Stomach (tissue), 8 donors: ENCODE measurements at regions not wholly inside any gene's neighbourhood (a gene's known extent, or its start where the extent isn't known, plus 50 kb on each side); places are given as distances from the start of the nearest gene placed in this dataset.

Experiments
- DNase-seq, 2 donors: peaks; one replicate each; pipeline versions ENCODE4 v3.0.0 to v3.0.0-alpha.2; 2013 to 2019
- H3K27ac ChIP-seq, 5 donors: fragments of 200-600 bp in 4 of 5; sonication (generic) in 4 of 5; one replicate each; pipeline ENCODE4 v1.5.1; 2013 to 2019; ENCODE audit warnings: mild to moderate bottlenecking in 1 of 5, moderate library complexity in 1 of 5
- H3K27me3 ChIP-seq, 3 donors: fragments of 200-600 bp; sonication (generic); one replicate each; pipeline ENCODE4 v1.5.1; 2017 to 2019; ENCODE audit warnings: mixed run types in 1 of 3
- H3K36me3 ChIP-seq, 4 donors: fragments of 200-600 bp; sonication (generic); 1 replicate in 3 of 4; 2 replicates in 1 of 4; pipeline ENCODE4 v1.5.1; 2016 to 2019
- H3K4me1 ChIP-seq, 4 donors: fragments of 200-600 bp; sonication (generic); one replicate each; pipeline ENCODE4 v1.5.1; 2016 to 2019
- H3K4me3 ChIP-seq, 4 donors: fragments of 200-600 bp; sonication (generic) in 3 of 4; one replicate each; pipeline ENCODE4 v1.5.1; 2016 to 2019; ENCODE audit warnings: mild to moderate bottlenecking in 1 of 4
- H3K9me3 ChIP-seq, 4 donors: fragments of 200-600 bp; sonication (generic); one replicate each; pipeline ENCODE4 v1.5.1; 2016 to 2019
- EP300 ChIP-seq: sonication (generic); formaldehyde crosslinking; IDR thresholded peaks from one replicate; pipeline ENCODE4 v1.6.1; 2017; ENCODE audit warnings: antibody characterized with exemption
- POLR2A ChIP-seq, 4 donors: fragments of 450-650 bp; IDR thresholded peaks; one replicate each; pipeline ENCODE4 v1.6.1; 2016; ENCODE audit warnings: antibody characterized with exemption in 4 of 4, control low read depth in 2 of 4, mild to moderate bottlenecking in 1 of 4, moderate library complexity in 1 of 4
- POLR2AphosphoS5 ChIP-seq, 3 donors: sonication (generic); formaldehyde crosslinking; IDR thresholded peaks; one replicate each; pipeline ENCODE4 v1.6.1; 2016; ENCODE audit warnings: antibody characterized with exemption in 3 of 3
- WGBS, 5 donors: extraction: QIAGEN DNeasy Blood & Tissue Kit in 3 of 5; methylation state at CpG; one replicate each; pipeline versions ENCODE4 v1.1.5 to v1.1.7; 2013 to 2018; 5-methylcytosine and 5-hydroxymethylcytosine counted together
- intact Hi-C: fragments of 100-400 bp; cut with DNase I; formaldehyde crosslinking; loops from one replicate; pipeline ENCODE4 v1.15.1; 2023; ENCODE audit warnings: low total_unique reads
- TF ChIP-seq, protein P1 (sequence below), 7 experiments: fragments of 450-650 bp in 4 of 7; fragments of 200-600 bp in 3 of 7; sonication (generic) in 3 of 7; IDR thresholded peaks; one replicate each; pipeline ENCODE4 v1.5.1; 2016 to 2019; ENCODE audit warnings: antibody characterized with exemption in 7 of 7, control low read depth in 2 of 7, mild to moderate bottlenecking in 1 of 7
- donor health status: healthy with polysubstance abuse.
- donor health status: Bipolar disorder and iron deficiency.
- donor health status: healthy.

DNA sequence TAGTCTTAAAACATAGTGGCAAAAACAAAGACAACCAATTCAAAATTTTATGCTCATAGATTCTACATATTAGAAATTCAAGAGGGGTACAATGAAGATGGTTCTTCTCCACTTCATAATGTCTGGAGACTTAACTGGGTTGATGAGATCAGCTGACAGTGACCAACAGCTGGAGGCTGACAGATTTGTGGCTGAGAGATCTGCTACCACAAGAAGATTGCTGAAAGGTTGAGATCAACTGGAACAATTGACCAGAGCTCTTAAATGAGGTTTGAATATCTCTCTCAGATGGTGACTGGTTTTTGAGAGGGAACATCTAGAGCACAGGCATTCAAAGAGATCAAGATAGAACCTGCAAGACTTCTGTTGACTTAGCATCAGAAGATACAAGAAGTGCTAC lies 254.1 kb upstream of the ARPP21 start:
- DNase-seq, result no peak
- Histone ChIP-seq H3K36me3 (no peaks in the 10 kb centered on the region), H3K4me1 (no peaks in the 10 kb centered on the region), H3K27me3 (no peaks in the 10 kb centered on the region), H3K27ac (no peak overlapping the region), H3K9me3 (no peaks in the 10 kb centered on the region), H3K4me3 (no peak overlapping the region)
- TF ChIP-seq EP300 (no peak), POLR2A (IDR thresholded peaks at IDR 0.05) (no peak), POLR2AphosphoS5 (IDR thresholded peaks at IDR 0.05) (no peak)
- TF ChIP-seq, protein P1, sequence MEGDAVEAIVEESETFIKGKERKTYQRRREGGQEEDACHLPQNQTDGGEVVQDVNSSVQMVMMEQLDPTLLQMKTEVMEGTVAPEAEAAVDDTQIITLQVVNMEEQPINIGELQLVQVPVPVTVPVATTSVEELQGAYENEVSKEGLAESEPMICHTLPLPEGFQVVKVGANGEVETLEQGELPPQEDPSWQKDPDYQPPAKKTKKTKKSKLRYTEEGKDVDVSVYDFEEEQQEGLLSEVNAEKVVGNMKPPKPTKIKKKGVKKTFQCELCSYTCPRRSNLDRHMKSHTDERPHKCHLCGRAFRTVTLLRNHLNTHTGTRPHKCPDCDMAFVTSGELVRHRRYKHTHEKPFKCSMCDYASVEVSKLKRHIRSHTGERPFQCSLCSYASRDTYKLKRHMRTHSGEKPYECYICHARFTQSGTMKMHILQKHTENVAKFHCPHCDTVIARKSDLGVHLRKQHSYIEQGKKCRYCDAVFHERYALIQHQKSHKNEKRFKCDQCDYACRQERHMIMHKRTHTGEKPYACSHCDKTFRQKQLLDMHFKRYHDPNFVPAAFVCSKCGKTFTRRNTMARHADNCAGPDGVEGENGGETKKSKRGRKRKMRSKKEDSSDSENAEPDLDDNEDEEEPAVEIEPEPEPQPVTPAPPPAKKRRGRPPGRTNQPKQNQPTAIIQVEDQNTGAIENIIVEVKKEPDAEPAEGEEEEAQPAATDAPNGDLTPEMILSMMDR (IDR thresholded peaks at IDR 0.05), result no peak
- intact Hi-C loops, result no loop called here

DNA sequence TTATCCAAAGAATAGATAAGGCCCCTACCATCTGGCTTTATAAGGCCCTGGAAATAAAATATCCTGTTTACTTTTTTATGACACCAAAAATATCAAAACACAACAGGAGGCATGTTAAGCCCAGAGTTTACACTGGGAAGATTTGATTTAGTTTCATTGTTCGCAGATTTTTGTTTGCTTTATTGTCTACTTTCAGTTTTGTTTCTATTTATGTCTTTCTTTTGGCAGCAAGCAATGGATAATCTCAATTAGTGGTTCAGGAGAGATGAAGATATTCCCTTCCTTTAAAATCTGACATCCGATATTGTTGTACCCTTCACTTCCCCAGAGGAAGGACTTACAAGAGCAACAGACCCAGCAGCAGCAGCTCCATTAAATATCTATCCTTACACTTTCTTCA lies 249.4 kb upstream of the ARPP21 start:
- no peak for DNase-seq
- intact Hi-C loops, result no loop called here
- 31 to 43% (median 40%) methylated on average over 2 of the region's 2 CpGs for WGBS, 5 donors

DNA sequence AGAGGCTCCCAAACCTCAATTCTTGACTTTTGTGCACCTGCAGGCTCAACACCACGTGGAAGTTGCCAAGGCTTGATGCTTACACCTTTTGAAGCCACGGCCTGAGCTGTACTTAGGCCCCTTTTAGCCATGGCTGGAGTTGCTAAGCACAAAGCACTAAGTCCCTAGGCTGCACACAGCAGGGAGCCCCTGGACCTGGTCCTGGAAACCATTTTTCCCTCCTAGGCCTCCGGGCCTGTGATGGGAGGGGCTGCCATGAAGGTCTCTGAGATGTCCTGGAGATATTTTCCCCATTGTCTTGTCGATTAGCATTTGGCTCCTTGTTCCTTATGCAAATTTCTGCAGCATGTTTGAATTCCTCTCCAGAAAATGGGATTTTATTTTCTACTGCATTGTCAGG lies 247.1 kb upstream of the ARPP21 start:
- TF ChIP-seq POLR2AphosphoS5 (IDR thresholded peaks at IDR 0.05) (no peak), POLR2A (IDR thresholded peaks at IDR 0.05) (no peak), EP300 (no peak)
- TF ChIP-seq, protein P1 (IDR thresholded peaks at IDR 0.05), result no peak
- H3K27ac ChIP-seq, result no peak overlapping the region
- no peaks in the 10 kb centered on the region for H3K36me3 ChIP-seq
- H3K9me3 ChIP-seq, result peaks cover 0 to 24% (median 21%) of the 10 kb centered on the region in 4 donors
- H3K4me1 ChIP-seq, result no peaks in the 10 kb centered on the region
- no peaks in the 10 kb centered on the region for H3K27me3 ChIP-seq
- H3K4me3 ChIP-seq, result no peak overlapping the region
- intact Hi-C loops, result no loop called here
- DNase-seq, result no peak
- WGBS, 5 donors, result 34 to 48% (median 40%) methylated on average over 4 of the region's 4 CpGs

More for the DNA sequence above, 249.4 kb upstream of the ARPP21 start:
- Histone ChIP-seq H3K27ac (no peak overlapping the region), H3K4me1 (no peaks in the 10 kb centered on the region), H3K36me3 (no peaks in the 10 kb centered on the region), H3K27me3 (no peaks in the 10 kb centered on the region), H3K4me3 (no peak overlapping the region), H3K9me3 (peaks cover 0 to 24% (median 21%) of the 10 kb centered on the region in 4 donors)
- TF ChIP-seq POLR2AphosphoS5 (IDR thresholded peaks at IDR 0.05) (no peak), EP300 (no peak), POLR2A (IDR thresholded peaks at IDR 0.05) (no peak)
- TF ChIP-seq, protein P1 (IDR thresholded peaks at IDR 0.05), result no peak

DNA sequence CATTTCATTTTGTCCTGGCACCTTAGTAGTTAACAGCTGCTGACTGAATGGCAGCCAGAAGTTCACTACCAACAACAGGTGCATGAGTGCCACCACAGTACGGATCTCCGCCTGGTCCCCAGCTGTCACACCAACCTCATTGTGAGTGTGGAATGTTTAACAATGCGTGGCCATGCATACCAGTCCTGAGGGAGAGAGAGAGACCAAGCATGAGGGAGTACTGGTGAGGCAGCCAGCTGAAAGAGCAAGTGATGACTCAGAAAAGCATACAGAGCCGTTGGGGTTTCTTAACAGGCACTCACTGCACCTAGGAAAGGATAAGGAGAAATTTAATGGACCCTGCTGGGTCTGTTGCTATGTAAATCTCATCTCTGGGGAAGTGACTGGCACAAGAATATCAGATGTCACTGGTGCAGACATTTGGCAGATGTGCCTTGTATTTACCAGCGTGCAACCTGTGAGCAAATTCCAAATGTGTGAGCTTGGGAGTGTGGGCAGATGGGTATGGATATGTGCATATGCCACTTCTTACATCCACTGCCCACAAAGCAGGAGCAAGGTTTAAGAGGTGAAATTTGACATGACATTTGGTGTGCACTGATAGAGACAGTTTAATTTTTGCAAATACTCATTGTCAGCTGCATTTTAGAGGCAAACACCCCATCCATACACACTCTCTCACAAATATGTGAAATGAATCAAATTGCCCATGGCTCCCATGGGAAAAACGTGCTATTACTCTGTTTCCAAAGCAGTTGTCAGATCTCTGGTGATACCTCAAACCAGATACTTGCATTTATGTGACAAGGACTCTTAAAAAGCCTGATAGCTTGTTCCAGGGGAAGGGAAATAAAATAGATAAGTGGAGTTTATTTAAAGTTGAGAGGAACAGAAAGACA lies 245.2 kb upstream of the ARPP21 start:
- peak in 1 of 2 donors; percentile 5 for DNase-seq
- intact Hi-C loops, result no loop called here
- Histone ChIP-seq H3K4me1 (no peaks in the 10 kb centered on the region), H3K27ac (no peak overlapping the region), H3K27me3 (no peaks in the 10 kb centered on the region), H3K9me3 (peaks cover 0 to 24% (median 21%) of the 10 kb centered on the region in 4 donors), H3K4me3 (no peak overlapping the region), H3K36me3 (no peaks in the 10 kb centered on the region)
- WGBS, 5 donors, result 41 to 61% (median 52%) methylated on average over 5 to 6 of the region's 6 CpGs
- TF ChIP-seq POLR2AphosphoS5 (IDR thresholded peaks at IDR 0.05), result no peak
- TF ChIP-seq, protein P1 (IDR thresholded peaks at IDR 0.05), result no peak
- no peak for TF ChIP-seq EP300
- no peak for TF ChIP-seq POLR2A (IDR thresholded peaks at IDR 0.05)
